GM12878 (cell line): ENCODE measurements at regions not wholly inside any gene's neighbourhood (a gene's known extent, or its start where the extent isn't known, plus 50 kb on each side); places are given as distances from the start of the nearest gene placed in this dataset.

Experiments used
- ATAC-seq: fragments of 200-7000 bp; cut with Tn5 transposase; 3 replicates; pipeline ENCODE4 v1.9.1; 2020; ENCODE audit warnings: mild to moderate bottlenecking, moderate library complexity
- BruUV-seq: library from RNA; stranded (reverse); fragments of 400-500 nt; replicated peaks from 2 replicates; lab custom pipeline; 2021; lab: Mats Ljungman, UMichigan
- CTCF ChIA-PET: fragments of 300-600 bp; sonication (Branson Sonifier 250); formaldehyde crosslinking; extraction: SDS; loops from one replicate; lab custom pipeline; 2021; ENCODE audit warnings: inconsistent platforms; lab: Yijun Ruan, JAX
- POLR2A ChIA-PET: fragments of 350-600 bp; formaldehyde crosslinking; extraction: SDS; loops from one replicate; lab custom pipeline; 2021; ENCODE audit warnings: inconsistent platforms; lab: Charles Lee
- RAD21 ChIA-PET: fragments of 300-600 bp; sonication (Branson Sonifier 250); formaldehyde crosslinking; loops from one replicate; lab custom pipeline; 2023; ENCODE audit warnings: antibody characterized with exemption; ENCODE audit not compliant: unreplicated experiment; lab: Charles Lee
- SMC1A ChIA-PET: fragments of 300-600 bp; sonication (Branson Sonifier 250); formaldehyde crosslinking; loops from one replicate; lab custom pipeline; 2023; ENCODE audit not compliant: unreplicated experiment, uncharacterized antibody; lab: Charles Lee
- DNase-seq: peaks from one replicate; pipeline ENCODE4 v3.0.0-alpha.2; 2011; ENCODE audit warnings: low read depth, low spot score
- FAIRE-seq: peaks from 3 replicates; lab custom pipeline; 2011; peaks lifted over from hg19 to GRCh38; lab: Jason Lieb, UNC
- H2AFZ ChIP-seq: 2 replicates; pipeline ENCODE4 v1.6.0; 2011; ENCODE audit warnings: low read depth, low read length, control low read depth; ENCODE audit not compliant: control insufficient read depth
- H3K27ac ChIP-seq: 2 replicates; pipeline ENCODE4 v1.5.1; 2011; ENCODE audit warnings: control low read depth; ENCODE audit not compliant: control insufficient read depth, insufficient read depth
- H3K27me3 ChIP-seq, 2 experiments: replicated peaks in 1 of 2; 2 replicates each; pipeline versions ENCODE4 v1.6.0 to v1.6.1; 2011; ENCODE audit warnings: low read length in 1 of 2; ENCODE audit not compliant: control insufficient read depth in 2 of 2, insufficient read depth in 2 of 2
- H3K36me3 ChIP-seq, 2 experiments: 2 replicates each; pipeline ENCODE4 v1.5.1; 2011; ENCODE audit warnings: low read length in 1 of 2; ENCODE audit not compliant: control insufficient read depth in 2 of 2, insufficient read depth in 2 of 2
- H3K4me1 ChIP-seq: 2 replicates; pipeline ENCODE4 v1.6.1; 2011; ENCODE audit warnings: mild to moderate bottlenecking, low read length, moderate library complexity, mixed read lengths; ENCODE audit not compliant: control insufficient read depth, insufficient read depth
- H3K4me2 ChIP-seq: 2 replicates; pipeline ENCODE4 v1.6.0; 2011; ENCODE audit warnings: control low read depth; ENCODE audit not compliant: control insufficient read depth, insufficient read depth
- H3K4me3 ChIP-seq: fragments of 200-600 bp; sonication (generic); 2 replicates; pipeline ENCODE4 v1.5.1; 2016
- H3K79me2 ChIP-seq: 2 replicates; pipeline ENCODE4 v1.6.0; 2011; ENCODE audit warnings: low read length; ENCODE audit not compliant: control insufficient read depth, insufficient read depth
- H3K9ac ChIP-seq: 2 replicates; pipeline ENCODE4 v1.8.0; 2011; ENCODE audit warnings: low read length, control low read depth, mixed read lengths; ENCODE audit not compliant: control insufficient read depth, insufficient read depth
- H3K9me3 ChIP-seq: replicated peaks from 3 replicates; pipeline ENCODE4 v1.5.1; 2011; ENCODE audit warnings: mild to moderate bottlenecking, low read length; ENCODE audit not compliant: control insufficient read depth, insufficient read depth
- H4K20me1 ChIP-seq: 2 replicates; pipeline ENCODE4 v1.6.0; 2011; ENCODE audit not compliant: control insufficient read depth, insufficient read depth
- CHD1 ChIP-seq: IDR thresholded peaks from 2 replicates; pipeline ENCODE4 v1.6.1; 2012; ENCODE audit warnings: low read depth, low read length, improper control_type of control experiment
- CHD2 ChIP-seq: IDR thresholded peaks from 2 replicates; pipeline ENCODE4 v1.6.1; 2011; ENCODE audit warnings: low read depth, low read length, improper control_type of control experiment, borderline replicate concordance
- IKZF2 ChIP-seq, 2 experiments: fragments of 450-650 bp; IDR thresholded peaks; 2 replicates each; pipeline ENCODE4 v1.6.1; 2017; ENCODE audit warnings: mild to moderate bottlenecking in 2 of 2, moderate library complexity in 2 of 2
- MAX ChIP-seq: IDR thresholded peaks from 2 replicates; pipeline ENCODE4 v1.6.1; 2012; ENCODE audit warnings: low read depth, low read length, improper control_type of control experiment
- RAD21 ChIP-seq: IDR thresholded peaks from 2 replicates; pipeline ENCODE4 v1.6.1; 2011; ENCODE audit warnings: mild to moderate bottlenecking, low read depth, low read length, moderate library complexity; ENCODE audit not compliant: insufficient read depth
- RFX5 ChIP-seq: IDR thresholded peaks from 2 replicates; pipeline ENCODE4 v1.6.1; 2011; ENCODE audit warnings: low read depth, low read length, improper control_type of control experiment
- SKIL ChIP-seq: fragments of 450-650 bp; IDR thresholded peaks from 2 replicates; pipeline ENCODE4 v1.6.1; 2017; ENCODE audit warnings: mild to moderate bottlenecking, low read depth, inconsistent platforms; ENCODE audit not compliant: poor library complexity, severe bottlenecking
- WGBS: methylation state at CpG from one replicate; pipeline ENCODE4 v1.1.6; 2016; ENCODE audit warnings: low lambda C conversion rate; ENCODE audit not compliant: insufficient replicate concordance, insufficient coverage; ENCODE audit errors: missing lambda C conversion rate; 5-methylcytosine and 5-hydroxymethylcytosine counted together
- in situ Hi-C: fragments of 300-500 bp; cut with MboI; formaldehyde crosslinking; loops from 9 replicates; pipeline ENCODE4 v1.14.3; 2018; ENCODE audit warnings: mixed read lengths
- intact Hi-C: fragments of 100-400 bp; cut with micrococcal nuclease; formaldehyde crosslinking; loops from one replicate; pipeline ENCODE4 v1.14.2; 2022; ENCODE audit not compliant: unreplicated experiment
- TF ChIP-seq, protein P1 (sequence below): fragments of 450-650 bp; IDR thresholded peaks from 2 replicates; pipeline ENCODE4 v1.6.1; 2018; ENCODE audit warnings: borderline replicate concordance, mild to moderate bottlenecking; ENCODE audit not compliant: partially characterized antibody

- TF ChIP-seq, protein P1, sequence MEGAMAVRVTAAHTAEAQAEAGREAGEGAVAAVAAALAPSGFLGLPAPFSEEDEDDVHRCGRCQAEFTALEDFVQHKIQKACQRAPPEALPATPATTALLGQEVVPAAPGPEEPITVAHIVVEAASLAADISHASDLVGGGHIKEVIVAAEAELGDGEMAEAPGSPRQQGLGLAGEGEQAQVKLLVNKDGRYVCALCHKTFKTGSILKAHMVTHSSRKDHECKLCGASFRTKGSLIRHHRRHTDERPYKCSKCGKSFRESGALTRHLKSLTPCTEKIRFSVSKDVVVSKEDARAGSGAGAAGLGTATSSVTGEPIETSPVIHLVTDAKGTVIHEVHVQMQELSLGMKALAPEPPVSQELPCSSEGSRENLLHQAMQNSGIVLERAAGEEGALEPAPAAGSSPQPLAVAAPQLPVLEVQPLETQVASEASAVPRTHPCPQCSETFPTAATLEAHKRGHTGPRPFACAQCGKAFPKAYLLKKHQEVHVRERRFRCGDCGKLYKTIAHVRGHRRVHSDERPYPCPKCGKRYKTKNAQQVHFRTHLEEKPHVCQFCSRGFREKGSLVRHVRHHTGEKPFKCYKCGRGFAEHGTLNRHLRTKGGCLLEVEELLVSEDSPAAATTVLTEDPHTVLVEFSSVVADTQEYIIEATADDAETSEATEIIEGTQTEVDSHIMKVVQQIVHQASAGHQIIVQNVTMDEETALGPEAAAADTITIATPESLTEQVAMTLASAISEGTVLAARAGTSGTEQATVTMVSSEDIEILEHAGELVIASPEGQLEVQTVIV, result no peak
- TF ChIP-seq CHD1, result no peak
Observed at GRCh38 chr5:66511491-66511890, 84.7 kb upstream of the MAST4 start (continued).

- 0% methylated on average over 3 of the region's 3 CpGs for WGBS
- Histone ChIP-seq H4K20me1 (no peaks in the 10 kb centered on the region), H3K4me2 (no peak overlapping the region), H3K4me1 (no peaks in the 10 kb centered on the region)
- POLR2A ChIA-PET, result no interaction called here
- no peak for DNase-seq
- CTCF ChIA-PET, result no interaction called here
- FAIRE-seq, result no peak
- in situ Hi-C loops, result no loop called here
- SMC1A ChIA-PET, result interaction anchor here (1.0 kb wide), 1 partner anchor 12 kb away, joined by 4 read pairs; no protein-coding TSS in a partner anchor
- TF ChIP-seq CHD2, result no peak
- no peak for TF ChIP-seq MAX
- no peak for TF ChIP-seq RFX5
- TF ChIP-seq RAD21, result no peak
- TF ChIP-seq SKIL, result no peak
- TF ChIP-seq IKZF2 (IDR thresholded peaks at IDR 0.05), result no peak
- TF ChIP-seq, all 136 proteins: peak for 0
- Histone ChIP-seq H2AFZ (no peak overlapping the region), H3K4me3 (no peak overlapping the region), H3K36me3 (no peaks in the 10 kb centered on the region), H3K9ac (no peak overlapping the region), H3K27me3 (peaks cover 0 to 5% of the 10 kb centered on the region in 2 experiments; a peak in 1 of 4 replicates), H3K27ac (no peak overlapping the region), H3K79me2 (no peaks in the 10 kb centered on the region), H3K9me3 (no peaks in the 10 kb centered on the region)
- BruUV-seq, result no TSS peak
- RAD21 ChIA-PET, result no interaction called here
- intact Hi-C loops, result no loop called here
- ATAC-seq, result no peak
Observed at GRCh38 chr5:66513130-66513529, 83.1 kb upstream of the MAST4 start.
